GM18511 (cell line): ENCODE measurements at regions not wholly inside any gene's neighbourhood (a gene's known extent, or its start where the extent isn't known, plus 50 kb on each side); places are given as distances from the start of the nearest gene placed in this dataset.

Source experiments
- ATAC-seq: cut with Tn5 transposase; IDR thresholded peaks from one replicate; pipeline ENCODE4 v1.9.1; 2021; ENCODE audit warnings: mild to moderate bottlenecking, moderate library complexity; ENCODE audit not compliant: unreplicated experiment

GRCh38 chr22:47474895-47475294 lies 712.4 kb downstream of the TBC1D22A start:
- no peak for ATAC-seq

GRCh38 chr22:47474464-47474863 lies 712.0 kb downstream of the TBC1D22A start:
- no peak for ATAC-seq

- ATAC-seq: no peak
These were observed 710.2 kb downstream of the TBC1D22A start for GRCh38 chr22:47472636-47473035.

GRCh38 chr22:47471406-47471805 lies 709.0 kb downstream of the TBC1D22A start:
- no peak for ATAC-seq

- no peak for ATAC-seq
These were observed 703.4 kb downstream of the TBC1D22A start for GRCh38 chr22:47465809-47466208.

- no peak for ATAC-seq
These were observed 702.8 kb downstream of the TBC1D22A start for GRCh38 chr22:47465222-47465621.

GRCh38 chr22:47463220-47463619 lies 700.8 kb downstream of the TBC1D22A start:
- ATAC-seq: no peak

- no peak for ATAC-seq
These were observed 698.4 kb downstream of the TBC1D22A start for GRCh38 chr22:47460861-47461260.

- no peak for ATAC-seq
These were observed 697.7 kb downstream of the TBC1D22A start for GRCh38 chr22:47460176-47460575.

GRCh38 chr22:47458348-47458747 lies 695.9 kb downstream of the TBC1D22A start:
- ATAC-seq: no peak

- ATAC-seq: no peak
These were observed 695.3 kb downstream of the TBC1D22A start for GRCh38 chr22:47457509-47458300.

GRCh38 chr22:47457021-47457420 lies 694.6 kb downstream of the TBC1D22A start:
- no peak for ATAC-seq

GRCh38 chr22:47456031-47456430 lies 693.6 kb downstream of the TBC1D22A start:
- no peak for ATAC-seq

- no peak for ATAC-seq
These were observed 690.6 kb downstream of the TBC1D22A start for GRCh38 chr22:47453049-47453448.

- ATAC-seq: no peak
These were observed 689.7 kb downstream of the TBC1D22A start for GRCh38 chr22:47452184-47452583.

- ATAC-seq: no peak
These were observed 688.5 kb downstream of the TBC1D22A start for GRCh38 chr22:47450876-47451475.

GRCh38 chr22:47449508-47450270 lies 687.2 kb downstream of the TBC1D22A start:
- ATAC-seq: no peak

GRCh38 chr22:47448231-47449223 lies 686.1 kb downstream of the TBC1D22A start:
- ATAC-seq: no peak

- no peak for ATAC-seq
These were observed 684.7 kb downstream of the TBC1D22A start for GRCh38 chr22:47446821-47447810.
